Neural cell (in vitro differentiated cells): ENCODE measurements at regions not wholly inside any gene's neighbourhood (a gene's known extent, or its start where the extent isn't known, plus 50 kb on each side); places are given as distances from the start of the nearest gene placed in this dataset.

ENCODE experiments used
- H2AFZ ChIP-seq: fragments of 200-600, 300-800 bp; sonication (generic), shearing (Covaris generic); 2 replicates; pipeline ENCODE4 v1.6.0; 2014; ENCODE audit warnings: low read depth, mild to moderate bottlenecking, antibody characterized with exemption, low read length, moderate library complexity
- H3F3A ChIP-seq: fragments of 200-600 bp; shearing (Covaris generic); 2 replicates; pipeline ENCODE4 v1.6.1; 2016; ENCODE audit warnings: mild to moderate bottlenecking, moderate library complexity, mixed read lengths, antibody characterized with exemption, low read length; ENCODE audit not compliant: insufficient read depth, poor library complexity, severe bottlenecking
- H3K27ac ChIP-seq: fragments of 200-600, 300-800 bp; sonication (generic), shearing (Covaris generic); 2 replicates; pipeline ENCODE4 v1.5.1; 2014; ENCODE audit warnings: mild to moderate bottlenecking, low read length, moderate library complexity
- H3K27me3 ChIP-seq: fragments of 300-800, 200-600 bp; sonication (generic), shearing (Covaris generic); 2 replicates; pipeline ENCODE4 v1.6.0; 2014; ENCODE audit warnings: mild to moderate bottlenecking, low read depth, low read length, moderate library complexity; ENCODE audit not compliant: insufficient read depth
- H3K36me3 ChIP-seq: fragments of 300-800, 200-600 bp; sonication (generic), shearing (Covaris generic); 2 replicates; pipeline ENCODE4 v1.5.1; 2014; ENCODE audit warnings: mild to moderate bottlenecking, antibody characterized with exemption, low read length, moderate library complexity; ENCODE audit not compliant: insufficient read depth
- H3K4me2 ChIP-seq: fragments of 300-800, 200-600 bp; sonication (generic), shearing (Covaris generic); 2 replicates; pipeline ENCODE4 v1.6.0; 2014; ENCODE audit warnings: mild to moderate bottlenecking, low read length
- H3K4me3 ChIP-seq: fragments of 300-800, 200-600 bp; sonication (generic), shearing (Covaris generic); 2 replicates; pipeline ENCODE4 v1.5.1; 2014; ENCODE audit warnings: mild to moderate bottlenecking, low read length, moderate library complexity
- H3K79me2 ChIP-seq: fragments of 200-600 bp; shearing (Covaris generic); replicated peaks from 2 replicates; pipeline ENCODE4 v1.6.0; 2014; ENCODE audit warnings: mild to moderate bottlenecking, low read length, moderate library complexity; ENCODE audit not compliant: insufficient read depth
- H3K9ac ChIP-seq: fragments of 300-800, 200-600 bp; sonication (generic), shearing (Covaris generic); 2 replicates; pipeline ENCODE4 v1.6.1; 2016; ENCODE audit warnings: mild to moderate bottlenecking, low read length, mixed read lengths
- H3K9me2 ChIP-seq: fragments of 200-600 bp; shearing (Covaris generic); 2 replicates; pipeline ENCODE4 v1.6.1; 2016; ENCODE audit warnings: mild to moderate bottlenecking, low read length, mixed read lengths; ENCODE audit not compliant: insufficient read depth
- H3K9me3 ChIP-seq: fragments of 200-600, 300-800 bp; sonication (generic), shearing (Covaris generic); 2 replicates; pipeline ENCODE4 v1.6.1; 2016; ENCODE audit warnings: mild to moderate bottlenecking, mixed run types, low read length, moderate library complexity, mixed read lengths
- H4K20me1 ChIP-seq: fragments of 200-600 bp; shearing (Covaris generic); 2 replicates; pipeline ENCODE4 v1.6.1; 2016; ENCODE audit warnings: mild to moderate bottlenecking, mixed run types; ENCODE audit not compliant: insufficient read depth
- EP300 ChIP-seq: fragments of 450-650 bp; conservative IDR thresholded peaks from 2 replicates; pipeline ENCODE4 v1.6.1; 2014; ENCODE audit warnings: antibody characterized with exemption, mild to moderate bottlenecking, moderate library complexity; ENCODE audit not compliant: poor library complexity, severe bottlenecking
- EZH2 ChIP-seq: fragments of 200-600, 300-800 bp; shearing (Covaris generic), sonication (generic); IDR thresholded peaks from 2 replicates; pipeline ENCODE4 v1.6.1; 2014; ENCODE audit warnings: antibody characterized with exemption, low read length, borderline replicate concordance, mild to moderate bottlenecking; ENCODE audit not compliant: insufficient read depth, poor library complexity, severe bottlenecking
- MXI1 ChIP-seq: fragments of 450-650 bp; conservative IDR thresholded peaks from 2 replicates; pipeline ENCODE4 v1.6.1; 2014; ENCODE audit warnings: antibody characterized with exemption, mild to moderate bottlenecking; ENCODE audit not compliant: poor library complexity, severe bottlenecking
- POLR2AphosphoS5 ChIP-seq: IDR thresholded peaks from 2 replicates; pipeline ENCODE4 v1.6.1; 2012
- RAD21 ChIP-seq: fragments of 450-650 bp; conservative IDR thresholded peaks from 2 replicates; pipeline ENCODE4 v1.6.1; 2014; ENCODE audit warnings: antibody characterized with exemption, mild to moderate bottlenecking, moderate library complexity
- SMC3 ChIP-seq: fragments of 450-650 bp; conservative IDR thresholded peaks from 2 replicates; pipeline ENCODE4 v1.6.1; 2014; ENCODE audit warnings: antibody characterized with exemption, mild to moderate bottlenecking, moderate library complexity; ENCODE audit not compliant: poor library complexity
- TAF1 ChIP-seq: IDR thresholded peaks from 2 replicates; pipeline ENCODE4 v1.6.1; 2012; ENCODE audit warnings: low read depth
- TF ChIP-seq, protein P1 (sequence below): fragments of 450-650 bp; IDR thresholded peaks from 2 replicates; pipeline ENCODE4 v1.5.1; 2014; ENCODE audit warnings: antibody characterized with exemption, mild to moderate bottlenecking, moderate library complexity; ENCODE audit not compliant: poor library complexity, severe bottlenecking
- TF ChIP-seq, protein P2 (sequence below): IDR thresholded peaks from 2 replicates; pipeline ENCODE4 v1.6.1; 2012; ENCODE audit warnings: borderline replicate concordance

DNA sequence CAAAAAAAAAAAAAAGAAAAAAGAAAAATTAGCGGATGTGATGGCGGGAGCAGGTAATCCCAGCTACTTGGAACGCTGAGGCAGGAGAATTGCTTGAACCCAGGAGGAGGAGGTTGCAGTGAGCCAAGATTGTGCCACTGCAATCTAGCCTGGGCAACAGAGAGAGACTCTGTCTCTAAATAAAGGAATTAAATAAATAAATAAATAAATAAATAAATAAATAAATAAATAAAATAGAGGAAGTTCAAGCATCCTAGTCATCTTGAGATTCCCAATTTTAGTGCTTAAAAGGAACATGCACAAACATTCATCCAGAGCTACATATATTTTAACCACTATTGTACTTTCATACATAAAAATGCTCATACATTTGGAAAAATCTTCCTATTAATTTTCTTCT is 61.2 kb upstream of the GABRA1 start:
- no peaks in the 10 kb centered on the region for H3K27me3 ChIP-seq
- H2AFZ ChIP-seq, result no peak overlapping the region
- no peak overlapping the region for H3K4me3 ChIP-seq
- no peaks in the 10 kb centered on the region for H3K9me2 ChIP-seq
- no peaks in the 10 kb centered on the region for H4K20me1 ChIP-seq
- no peaks in the 10 kb centered on the region for H3K36me3 ChIP-seq
- TF ChIP-seq RAD21 (no peak), TAF1 (no peak), EP300 (no peak), SMC3 (no peak), EZH2 (no peak), POLR2AphosphoS5 (no peak), MXI1 (no peak)
- TF ChIP-seq, protein P1, sequence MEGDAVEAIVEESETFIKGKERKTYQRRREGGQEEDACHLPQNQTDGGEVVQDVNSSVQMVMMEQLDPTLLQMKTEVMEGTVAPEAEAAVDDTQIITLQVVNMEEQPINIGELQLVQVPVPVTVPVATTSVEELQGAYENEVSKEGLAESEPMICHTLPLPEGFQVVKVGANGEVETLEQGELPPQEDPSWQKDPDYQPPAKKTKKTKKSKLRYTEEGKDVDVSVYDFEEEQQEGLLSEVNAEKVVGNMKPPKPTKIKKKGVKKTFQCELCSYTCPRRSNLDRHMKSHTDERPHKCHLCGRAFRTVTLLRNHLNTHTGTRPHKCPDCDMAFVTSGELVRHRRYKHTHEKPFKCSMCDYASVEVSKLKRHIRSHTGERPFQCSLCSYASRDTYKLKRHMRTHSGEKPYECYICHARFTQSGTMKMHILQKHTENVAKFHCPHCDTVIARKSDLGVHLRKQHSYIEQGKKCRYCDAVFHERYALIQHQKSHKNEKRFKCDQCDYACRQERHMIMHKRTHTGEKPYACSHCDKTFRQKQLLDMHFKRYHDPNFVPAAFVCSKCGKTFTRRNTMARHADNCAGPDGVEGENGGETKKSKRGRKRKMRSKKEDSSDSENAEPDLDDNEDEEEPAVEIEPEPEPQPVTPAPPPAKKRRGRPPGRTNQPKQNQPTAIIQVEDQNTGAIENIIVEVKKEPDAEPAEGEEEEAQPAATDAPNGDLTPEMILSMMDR, result no peak
- TF ChIP-seq, protein P2, sequence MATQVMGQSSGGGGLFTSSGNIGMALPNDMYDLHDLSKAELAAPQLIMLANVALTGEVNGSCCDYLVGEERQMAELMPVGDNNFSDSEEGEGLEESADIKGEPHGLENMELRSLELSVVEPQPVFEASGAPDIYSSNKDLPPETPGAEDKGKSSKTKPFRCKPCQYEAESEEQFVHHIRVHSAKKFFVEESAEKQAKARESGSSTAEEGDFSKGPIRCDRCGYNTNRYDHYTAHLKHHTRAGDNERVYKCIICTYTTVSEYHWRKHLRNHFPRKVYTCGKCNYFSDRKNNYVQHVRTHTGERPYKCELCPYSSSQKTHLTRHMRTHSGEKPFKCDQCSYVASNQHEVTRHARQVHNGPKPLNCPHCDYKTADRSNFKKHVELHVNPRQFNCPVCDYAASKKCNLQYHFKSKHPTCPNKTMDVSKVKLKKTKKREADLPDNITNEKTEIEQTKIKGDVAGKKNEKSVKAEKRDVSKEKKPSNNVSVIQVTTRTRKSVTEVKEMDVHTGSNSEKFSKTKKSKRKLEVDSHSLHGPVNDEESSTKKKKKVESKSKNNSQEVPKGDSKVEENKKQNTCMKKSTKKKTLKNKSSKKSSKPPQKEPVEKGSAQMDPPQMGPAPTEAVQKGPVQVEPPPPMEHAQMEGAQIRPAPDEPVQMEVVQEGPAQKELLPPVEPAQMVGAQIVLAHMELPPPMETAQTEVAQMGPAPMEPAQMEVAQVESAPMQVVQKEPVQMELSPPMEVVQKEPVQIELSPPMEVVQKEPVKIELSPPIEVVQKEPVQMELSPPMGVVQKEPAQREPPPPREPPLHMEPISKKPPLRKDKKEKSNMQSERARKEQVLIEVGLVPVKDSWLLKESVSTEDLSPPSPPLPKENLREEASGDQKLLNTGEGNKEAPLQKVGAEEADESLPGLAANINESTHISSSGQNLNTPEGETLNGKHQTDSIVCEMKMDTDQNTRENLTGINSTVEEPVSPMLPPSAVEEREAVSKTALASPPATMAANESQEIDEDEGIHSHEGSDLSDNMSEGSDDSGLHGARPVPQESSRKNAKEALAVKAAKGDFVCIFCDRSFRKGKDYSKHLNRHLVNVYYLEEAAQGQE, result no peak
- H3K27ac ChIP-seq, result no peak overlapping the region
- H3K9ac ChIP-seq, result no peak overlapping the region
- no peaks in the 10 kb centered on the region for H3K9me3 ChIP-seq
- no peaks in the 10 kb centered on the region for H3K79me2 ChIP-seq
- H3K4me2 ChIP-seq, result no peak overlapping the region
- no peaks in the 10 kb centered on the region for H3F3A ChIP-seq

DNA sequence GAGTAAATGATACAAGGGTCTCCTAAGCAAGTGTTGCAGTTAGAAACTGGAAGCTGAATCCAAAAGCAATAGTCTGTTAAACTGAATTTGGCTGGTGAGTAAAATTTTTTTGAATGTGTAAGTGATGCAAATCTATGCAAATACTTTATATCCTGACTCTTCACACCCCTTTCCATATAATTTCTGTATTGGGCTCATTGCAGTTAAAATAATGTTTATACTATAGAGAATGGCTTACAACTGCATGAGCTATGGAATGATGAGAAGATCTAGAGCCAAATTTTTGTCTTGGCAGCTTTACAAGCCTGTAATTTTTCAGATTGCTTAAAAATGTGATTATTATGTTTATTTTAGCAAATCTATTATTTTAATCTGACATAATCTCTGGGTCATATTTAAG is 57.0 kb upstream of the GABRA1 start:
- no peaks in the 10 kb centered on the region for H3K79me2 ChIP-seq
- no peak overlapping the region for H3K4me2 ChIP-seq
- H2AFZ ChIP-seq, result no peak overlapping the region
- no peaks in the 10 kb centered on the region for H3F3A ChIP-seq
- no peak for TF ChIP-seq EZH2
- TF ChIP-seq, protein P2, result no peak
- no peak overlapping the region for H3K4me3 ChIP-seq
- no peaks in the 10 kb centered on the region for H4K20me1 ChIP-seq
- no peaks in the 10 kb centered on the region for H3K27me3 ChIP-seq
- H3K9ac ChIP-seq, result no peak overlapping the region
- H3K9me2 ChIP-seq, result no peaks in the 10 kb centered on the region
- H3K27ac ChIP-seq, result no peak overlapping the region
- H3K36me3 ChIP-seq, result no peaks in the 10 kb centered on the region
- no peaks in the 10 kb centered on the region for H3K9me3 ChIP-seq
